NCI-H2227 (cell line): ENCODE measurements at regions not wholly inside any gene's neighbourhood (a gene's known extent, or its start where the extent isn't known, plus 50 kb on each side); places are given as distances from the start of the nearest gene placed in this dataset.
"Not testable (repeated sequence)": the region's sequence is repeated elsewhere in the genome, so short reads cannot be mapped to it uniquely, and the experiment has no call there.

ENCODE experiments used
- DNase-seq: peaks from one replicate; lab custom pipeline; 2025; ENCODE audit not compliant: unreplicated experiment; lab: John Stamatoyannopoulos, UW

DNA sequence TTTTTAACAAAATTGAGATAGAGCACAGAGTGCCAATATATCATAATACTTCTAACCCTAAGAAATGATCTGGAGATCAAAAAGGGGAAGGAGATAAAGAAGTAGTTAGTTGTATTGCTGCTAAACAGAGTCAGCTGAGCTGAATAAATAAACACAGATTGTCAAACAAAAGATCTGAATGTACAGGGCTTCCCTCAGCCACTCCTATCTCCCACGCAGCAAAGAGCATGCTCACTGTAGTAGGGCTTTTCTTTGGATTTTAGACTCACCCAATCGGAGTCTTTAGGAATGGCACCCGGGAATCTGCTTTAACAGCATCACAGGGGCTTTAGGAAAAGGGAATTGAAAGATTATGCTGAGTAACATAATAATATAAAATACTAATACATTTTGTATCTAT is 222.2 kb upstream of the STXBP5 start:
- no peak for DNase-seq

DNA sequence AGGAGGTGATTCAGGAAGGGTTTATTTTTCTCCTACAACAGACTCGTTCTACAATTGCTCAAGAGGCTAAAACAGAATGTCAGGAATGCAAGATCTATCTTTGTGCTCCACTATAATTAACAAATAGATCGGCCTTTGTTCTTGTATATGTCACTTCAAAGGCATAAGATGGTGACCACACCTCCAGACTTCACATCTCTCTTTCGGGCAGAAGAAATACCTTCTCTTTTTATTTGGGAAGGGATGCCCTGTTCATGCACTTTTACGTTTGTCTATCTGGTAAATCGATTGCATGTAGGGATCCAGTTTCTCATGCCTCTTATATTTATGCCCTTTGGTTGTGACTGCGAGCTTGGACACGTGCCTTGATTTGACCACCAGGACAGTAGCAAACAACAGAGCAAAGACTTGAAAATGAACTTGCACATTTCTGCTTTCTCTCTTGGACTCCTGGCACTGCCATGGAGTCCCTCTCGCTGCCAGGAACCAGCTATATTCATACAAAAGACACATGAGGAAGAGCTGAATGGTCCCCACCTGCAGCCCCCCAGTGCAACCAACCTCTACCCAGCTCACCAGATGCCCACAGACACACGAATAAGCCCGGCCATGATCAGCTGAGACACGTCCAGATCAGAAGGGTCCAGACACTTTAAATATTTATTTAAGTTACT is 219.8 kb upstream of the STXBP5 start:
- DNase-seq = no peak

DNA sequence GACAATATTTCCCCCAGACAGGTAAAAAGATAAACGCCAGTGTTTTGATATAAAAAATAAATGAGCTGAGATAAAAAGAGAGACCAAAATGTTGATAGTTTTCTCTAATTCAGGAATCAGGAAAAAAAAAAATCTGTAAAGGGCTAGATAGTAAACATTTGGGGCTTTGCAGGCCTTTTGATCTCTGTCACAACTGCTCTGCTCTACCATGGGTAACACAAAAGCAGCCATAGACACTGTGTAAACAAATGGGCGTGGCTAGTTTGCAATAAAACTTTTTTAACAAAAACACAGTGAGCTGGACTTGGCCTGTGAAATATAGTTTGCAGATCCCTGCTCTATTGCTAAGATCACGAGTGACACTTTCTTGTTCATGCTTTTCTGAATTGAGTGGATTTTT is 219.1 kb upstream of the STXBP5 start:
- no peak for DNase-seq

DNA sequence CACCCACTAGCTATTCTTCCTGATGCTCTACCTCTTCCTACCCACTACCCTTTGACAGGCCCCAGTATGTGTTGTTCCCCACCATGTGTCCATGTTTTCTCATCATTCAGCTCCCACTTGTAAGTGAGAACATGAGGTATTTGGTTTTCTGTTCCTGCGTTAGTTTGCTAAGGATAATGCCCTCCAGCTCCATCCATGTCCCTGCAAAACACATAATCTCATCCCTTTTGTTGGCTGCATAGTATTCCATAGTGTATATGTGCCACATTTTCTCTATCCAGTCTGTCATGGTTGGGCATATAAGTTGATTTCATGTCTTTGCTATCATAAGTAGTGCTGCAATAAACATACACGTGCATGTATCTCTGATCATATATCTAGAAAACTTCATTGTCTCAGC is 218.3 kb upstream of the STXBP5 start:
- no peak for DNase-seq

DNA sequence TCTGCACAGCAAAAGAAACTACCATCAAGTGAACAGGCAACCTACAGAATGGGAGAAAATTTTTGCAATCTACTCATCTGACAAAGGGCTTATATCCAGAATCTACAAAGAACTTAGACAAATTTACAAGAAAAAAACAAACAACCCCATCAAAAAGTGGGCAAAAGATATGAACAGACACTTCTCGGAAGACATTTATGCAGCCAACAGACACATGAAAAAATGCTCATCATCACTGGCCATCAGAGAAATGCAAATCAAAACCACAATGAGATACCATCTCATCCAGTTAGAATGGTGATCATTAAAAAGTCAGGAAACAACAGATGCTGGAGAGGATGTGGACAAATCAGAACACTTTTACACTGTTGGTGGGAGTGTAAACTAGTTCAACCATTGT is 216.3 kb upstream of the STXBP5 start:
- not testable (repeated sequence) for DNase-seq

DNA sequence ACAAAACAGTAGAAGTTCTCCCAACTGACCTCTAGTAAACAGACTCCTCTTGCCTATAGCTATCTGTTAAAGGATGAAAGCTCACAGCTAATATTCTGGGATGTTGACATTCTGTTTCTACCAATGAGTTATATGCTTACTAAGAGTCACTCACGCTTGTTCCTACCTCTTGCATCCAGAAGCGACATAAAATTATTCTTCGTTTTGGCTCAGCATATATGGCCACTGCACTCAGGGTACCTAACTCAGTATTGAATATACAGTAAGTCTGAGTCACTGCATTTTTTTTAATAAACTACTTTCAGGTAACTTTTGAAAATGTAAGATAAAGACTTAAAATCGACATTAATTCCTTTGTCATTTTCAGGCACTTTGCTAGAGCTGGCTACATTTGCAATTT is 214.4 kb upstream of the STXBP5 start:
- DNase-seq = no peak

GRCh38 chr6:146990284-146990683 is 213.9 kb upstream of the STXBP5 start:
- no peak for DNase-seq

DNA sequence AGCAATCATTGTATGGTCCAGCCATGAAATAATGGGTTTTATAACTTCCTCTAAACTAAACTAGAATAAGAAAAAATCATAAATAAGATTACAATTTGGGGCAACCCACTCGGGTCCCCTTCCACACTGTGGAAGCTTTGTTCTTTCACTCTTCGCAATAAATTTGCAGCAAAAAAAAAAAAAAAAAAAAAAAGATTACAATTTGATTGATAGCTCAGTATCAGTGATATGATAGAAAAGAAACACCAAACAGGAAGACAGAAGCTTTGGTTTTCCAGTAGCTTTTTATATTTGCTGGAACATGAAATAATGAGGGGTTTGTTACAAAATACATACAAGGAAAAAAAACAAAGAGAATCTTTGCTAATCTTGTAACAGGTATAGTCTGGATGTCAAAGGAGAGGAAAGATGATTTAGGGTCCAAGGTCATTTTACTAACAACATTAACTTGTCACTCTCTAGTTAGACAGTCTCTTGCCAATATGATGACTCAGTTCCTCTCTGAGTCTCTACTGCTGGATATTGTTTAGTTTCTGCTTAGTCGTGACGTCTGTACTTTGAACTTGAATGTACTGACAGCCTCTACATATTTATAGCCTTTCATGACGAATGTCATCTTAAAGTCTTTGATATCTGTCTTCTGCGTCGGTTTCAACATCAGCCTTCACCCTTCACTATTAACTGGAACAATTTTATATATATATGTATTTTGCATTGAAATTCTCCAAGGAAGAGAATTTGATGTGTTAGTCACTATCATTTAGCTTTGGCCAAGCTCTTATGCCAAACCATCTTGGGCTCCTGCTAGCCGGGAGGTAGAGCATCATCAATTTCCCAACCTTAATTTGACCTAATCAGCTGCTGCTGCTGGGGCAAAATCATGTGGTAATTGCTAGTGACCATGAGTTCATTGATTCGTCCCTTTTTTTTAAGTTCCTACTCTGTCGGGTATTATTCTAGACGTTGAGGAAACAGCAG is 213.1 kb upstream of the STXBP5 start:
- no peak for DNase-seq

GRCh38 chr6:146997062-146997461 is 207.2 kb upstream of the STXBP5 start:
- no peak for DNase-seq

DNA sequence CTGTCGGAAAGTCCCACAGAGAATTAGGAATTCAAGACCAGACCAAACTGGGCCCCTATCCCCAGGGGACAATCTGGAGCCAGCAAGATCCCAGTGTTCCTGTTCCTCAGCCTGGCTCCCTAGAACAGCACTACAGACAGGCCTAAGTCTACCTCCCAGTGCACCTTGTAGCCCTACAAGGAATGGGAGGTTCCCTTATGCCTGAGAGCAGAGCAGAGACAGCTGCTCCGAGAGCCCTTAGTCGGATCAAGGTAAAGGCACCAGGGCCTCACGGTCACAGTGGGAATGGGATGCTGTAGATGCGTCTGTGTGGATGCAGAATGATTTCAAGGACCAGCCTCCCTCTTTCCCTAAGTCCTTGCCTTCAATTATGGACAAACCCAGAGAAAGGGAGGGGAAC is 204.5 kb upstream of the STXBP5 start:
- no peak for DNase-seq

DNA sequence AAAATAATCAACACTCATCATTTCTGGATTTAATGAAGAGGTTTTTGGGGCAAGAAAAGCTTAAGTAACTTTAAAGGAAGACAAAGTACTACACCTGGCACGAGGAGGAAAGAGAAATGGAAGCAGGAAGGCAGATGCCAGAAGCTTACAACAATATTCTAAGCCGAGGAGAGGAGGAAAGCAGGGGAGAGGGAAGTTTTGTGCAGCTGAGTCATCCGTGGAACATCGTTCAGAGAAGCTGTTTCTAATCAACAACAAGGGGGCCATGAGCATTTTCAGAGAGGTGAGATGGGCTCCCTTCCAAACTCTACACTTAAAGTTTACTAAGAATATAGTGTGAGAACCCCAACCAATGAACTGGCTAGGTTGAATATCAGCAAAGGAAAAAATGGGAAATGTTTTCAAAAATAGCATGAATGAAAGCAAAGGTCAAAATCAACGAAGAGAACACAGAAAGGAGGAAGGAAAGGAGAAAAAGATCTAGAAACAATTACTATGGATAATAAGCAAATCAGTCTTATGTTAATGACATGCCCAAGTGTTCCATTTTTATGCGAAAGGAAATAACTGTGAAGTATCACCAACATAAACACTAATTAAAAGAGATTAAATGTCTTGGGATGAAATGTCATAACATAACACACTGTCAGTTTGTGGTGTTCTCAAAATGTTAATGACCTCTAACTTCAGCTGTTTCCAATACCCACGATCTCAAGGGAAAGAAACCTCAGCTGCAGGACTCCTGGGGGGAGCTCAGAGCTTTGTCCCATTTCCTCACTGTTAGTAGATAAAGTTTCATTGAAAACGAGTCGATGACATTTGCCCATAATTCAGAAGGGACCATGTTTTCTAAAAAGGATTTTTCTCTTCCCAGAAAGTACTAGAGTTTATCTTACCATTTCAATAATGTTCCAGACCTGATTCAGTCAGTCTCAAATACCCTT is 203.4 kb upstream of the STXBP5 start:
- no peak for DNase-seq

DNA sequence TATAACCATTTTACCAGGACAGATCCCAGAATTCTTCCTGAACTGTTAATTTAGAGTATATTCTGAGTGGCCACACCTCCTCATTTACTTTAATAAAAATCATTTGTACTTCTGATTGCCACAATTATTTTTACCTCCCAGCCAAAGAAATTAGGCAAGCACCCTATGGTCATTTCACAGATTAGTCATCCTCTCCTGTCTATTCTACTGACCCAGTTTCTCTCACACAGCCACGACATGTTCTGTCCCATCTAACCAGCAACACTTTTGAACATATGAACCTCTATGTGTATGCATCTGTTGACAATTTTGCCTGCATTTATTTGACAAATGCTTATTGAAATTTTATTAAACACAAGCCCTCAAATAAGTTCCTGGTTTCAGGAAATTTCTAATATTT is 202.6 kb upstream of the STXBP5 start:
- no peak for DNase-seq

- no peak for DNase-seq
Observed at GRCh38 chr6:147003186-147003585, 201.0 kb upstream of the STXBP5 start.

GRCh38 chr6:147005499-147005898 is 198.7 kb upstream of the STXBP5 start:
- DNase-seq = no peak

DNA sequence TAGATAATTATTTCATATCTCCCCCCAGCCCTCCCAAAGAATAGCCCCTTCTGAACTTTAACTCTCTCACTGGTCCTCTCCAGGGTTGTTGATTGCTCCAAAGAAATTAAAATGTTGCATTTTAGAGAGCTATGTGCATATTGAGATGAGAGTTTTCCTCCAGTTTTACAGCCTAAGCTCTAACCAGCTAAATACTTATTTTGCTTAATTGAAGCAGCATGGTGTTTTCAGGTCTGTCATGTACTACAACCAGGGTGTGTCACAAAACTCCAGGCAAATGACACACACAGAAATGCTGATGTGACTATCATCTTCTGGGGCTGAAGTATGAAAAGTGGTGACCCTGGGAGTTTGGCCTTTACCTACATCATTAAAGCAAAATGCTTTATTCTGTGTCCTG is 196.8 kb upstream of the STXBP5 start:
- DNase-seq = no peak

GRCh38 chr6:147009358-147009757 is 194.9 kb upstream of the STXBP5 start:
- no peak for DNase-seq

DNA sequence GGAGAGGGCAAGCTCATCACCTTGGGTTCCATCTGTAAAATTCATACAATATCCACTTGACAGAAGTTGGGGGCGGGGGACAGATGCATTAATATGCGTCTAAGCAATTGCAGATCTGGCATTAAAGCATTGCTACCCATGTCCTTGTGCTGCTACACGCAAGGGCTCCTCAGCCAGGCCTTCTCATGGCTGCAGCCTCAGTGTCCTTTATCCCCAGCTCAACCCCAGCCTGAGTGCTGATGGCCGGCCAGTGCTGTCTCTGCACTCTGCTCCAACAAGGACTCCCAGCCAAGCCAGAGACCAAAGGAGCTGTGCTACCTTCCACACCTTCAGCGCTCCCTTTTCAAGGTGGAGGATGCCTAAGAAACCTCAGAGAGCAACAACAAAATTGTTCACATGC is 188.5 kb upstream of the STXBP5 start:
- no peak for DNase-seq

DNA sequence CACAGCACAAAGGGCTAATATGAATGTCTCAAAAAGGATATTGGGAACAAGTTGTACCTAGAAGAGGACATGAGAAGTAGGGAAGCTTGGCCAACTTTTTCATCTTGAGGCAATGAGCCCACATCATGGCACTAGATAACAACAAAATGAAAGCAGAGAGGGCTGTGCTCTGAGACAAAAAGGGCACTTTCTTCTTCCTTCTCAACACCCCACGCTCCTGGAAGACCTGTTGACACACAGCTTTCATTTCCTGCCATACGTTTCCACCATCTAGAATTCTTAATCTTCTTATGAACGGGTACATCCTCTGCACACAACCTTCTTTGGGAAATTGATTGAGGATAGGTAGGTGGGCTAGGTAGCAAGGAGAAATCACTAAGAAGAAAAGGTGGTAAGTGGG is 187.8 kb upstream of the STXBP5 start:
- no peak for DNase-seq

DNA sequence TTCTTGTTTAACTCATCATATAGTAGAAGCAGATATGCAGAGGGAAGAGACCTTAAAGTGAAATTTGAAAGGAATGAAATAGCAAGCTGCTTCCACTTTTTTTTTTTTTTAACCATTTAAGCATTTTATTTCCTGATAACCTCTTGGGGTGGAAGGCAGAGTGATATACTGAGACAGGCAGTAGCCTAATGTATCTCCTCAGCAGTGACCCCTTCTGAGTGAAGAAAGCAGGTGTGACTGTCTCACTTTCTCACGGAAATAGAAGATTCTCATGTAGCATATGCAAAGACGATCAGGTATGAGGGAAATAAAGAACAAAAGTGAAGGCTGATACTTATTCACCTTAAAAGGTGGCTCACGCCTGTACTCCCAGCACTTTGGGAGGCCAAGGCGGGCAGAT is 187.1 kb upstream of the STXBP5 start:
- DNase-seq = no peak

GRCh38 chr6:147019001-147019400 is 185.2 kb upstream of the STXBP5 start:
- DNase-seq = no peak

DNA sequence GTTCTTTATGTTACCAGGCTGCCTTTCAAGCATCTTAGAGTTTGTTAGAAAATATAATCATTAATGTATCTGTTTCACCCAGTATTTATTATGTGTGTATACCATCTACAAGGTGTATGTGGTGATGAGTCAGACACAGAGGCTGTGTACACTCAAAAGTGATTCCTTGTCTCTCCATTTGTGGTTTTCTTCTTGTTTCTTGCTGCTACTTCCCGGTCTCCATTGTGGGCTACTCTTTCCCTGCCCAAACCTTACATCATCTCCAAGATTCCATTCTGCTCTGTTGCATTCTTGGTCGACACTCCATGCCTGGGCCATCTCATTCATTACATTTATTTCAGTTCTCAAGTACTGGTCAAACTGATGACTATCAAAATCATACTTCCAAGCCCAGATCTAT is 182.2 kb upstream of the STXBP5 start:
- no peak for DNase-seq
